ENCODE measurements at regions not wholly inside any gene's neighbourhood (a gene's known extent, or its start where the extent isn't known, plus 50 kb on each side); places are given as distances from the start of the nearest gene placed in this dataset.

DNA sequence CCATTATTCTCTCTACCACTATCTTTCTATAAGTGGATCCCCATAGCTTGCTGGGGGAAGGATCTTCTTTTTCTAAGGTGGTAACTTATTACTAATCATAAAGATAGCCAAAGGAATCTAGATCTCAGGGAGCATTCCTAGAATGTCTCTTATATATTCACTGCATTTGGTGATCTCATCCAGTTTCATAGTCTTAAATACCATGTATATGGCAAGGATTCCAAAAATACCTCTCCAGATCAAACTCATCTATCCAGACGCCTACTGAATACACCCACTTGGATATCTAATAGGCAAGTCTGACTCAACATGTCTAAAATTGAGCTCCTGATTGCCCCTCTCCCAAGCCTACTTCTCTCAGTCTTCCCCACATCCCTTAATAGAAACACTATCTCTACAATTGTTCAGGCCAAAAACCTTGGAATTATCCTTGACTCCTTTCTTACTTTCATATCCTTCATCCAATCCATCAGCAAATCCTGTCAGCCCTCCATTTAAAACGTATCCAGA is 264.4 kb downstream of the HACE1 start:
- TF ChIP-seq, protein P1, sequence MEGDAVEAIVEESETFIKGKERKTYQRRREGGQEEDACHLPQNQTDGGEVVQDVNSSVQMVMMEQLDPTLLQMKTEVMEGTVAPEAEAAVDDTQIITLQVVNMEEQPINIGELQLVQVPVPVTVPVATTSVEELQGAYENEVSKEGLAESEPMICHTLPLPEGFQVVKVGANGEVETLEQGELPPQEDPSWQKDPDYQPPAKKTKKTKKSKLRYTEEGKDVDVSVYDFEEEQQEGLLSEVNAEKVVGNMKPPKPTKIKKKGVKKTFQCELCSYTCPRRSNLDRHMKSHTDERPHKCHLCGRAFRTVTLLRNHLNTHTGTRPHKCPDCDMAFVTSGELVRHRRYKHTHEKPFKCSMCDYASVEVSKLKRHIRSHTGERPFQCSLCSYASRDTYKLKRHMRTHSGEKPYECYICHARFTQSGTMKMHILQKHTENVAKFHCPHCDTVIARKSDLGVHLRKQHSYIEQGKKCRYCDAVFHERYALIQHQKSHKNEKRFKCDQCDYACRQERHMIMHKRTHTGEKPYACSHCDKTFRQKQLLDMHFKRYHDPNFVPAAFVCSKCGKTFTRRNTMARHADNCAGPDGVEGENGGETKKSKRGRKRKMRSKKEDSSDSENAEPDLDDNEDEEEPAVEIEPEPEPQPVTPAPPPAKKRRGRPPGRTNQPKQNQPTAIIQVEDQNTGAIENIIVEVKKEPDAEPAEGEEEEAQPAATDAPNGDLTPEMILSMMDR (IDR thresholded peaks at IDR 0.05): no peak
- no peak for TF ChIP-seq POLR2AphosphoS5 (IDR thresholded peaks at IDR 0.05; ENCODE audit: insufficient read depth in 1 of 2, low read depth in 1 of 2)
